ENCODE measurements at regions not wholly inside any gene's neighbourhood (a gene's known extent, or its start where the extent isn't known, plus 50 kb on each side); places are given as distances from the start of the nearest gene placed in this dataset.

DNA sequence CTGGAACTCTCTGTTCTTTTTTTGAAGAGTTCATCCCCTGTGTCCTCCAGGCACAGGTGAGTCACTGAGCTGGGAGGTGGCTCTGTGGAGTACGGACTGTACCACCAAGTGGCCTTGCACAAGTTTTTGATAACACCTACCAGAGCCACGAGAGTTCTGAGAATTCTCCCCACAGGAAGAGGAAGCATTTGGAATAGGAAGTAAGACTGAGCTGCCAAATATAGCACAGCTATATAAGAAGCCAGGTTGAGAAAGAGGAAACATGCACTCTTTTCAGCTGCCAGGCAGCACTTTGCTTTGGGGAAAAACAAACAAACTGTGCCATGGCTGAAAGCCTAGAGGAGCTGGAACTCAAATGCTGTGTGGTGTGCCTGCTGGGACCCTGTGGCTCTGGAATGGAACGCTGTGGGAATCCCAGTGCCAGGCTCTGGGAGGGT is 70.8 kb upstream of the RIPOR2 start:
- Histone ChIP-seq H3K4me1 (peaks cover 0 to 25% (median 18%) of the 10 kb centered on the region in 4 donors), H3K4me3 (no peak overlapping the region), H3K9me3 (no peaks in the 10 kb centered on the region), H3K27ac (peak overlapping the region; percentile 34 to 86 (median 62)), H3K36me3 (no peaks in the 10 kb centered on the region), H3K27me3 (no peaks in the 10 kb centered on the region)
- 43% methylated on average over 3 of the region's 3 CpGs for WGBS, 2 donors
- DNase-seq (ENCODE audit: low spot score in 2 of 2) = peak in 1 of 2 donors; percentile 52
- TF ChIP-seq, protein P1, sequence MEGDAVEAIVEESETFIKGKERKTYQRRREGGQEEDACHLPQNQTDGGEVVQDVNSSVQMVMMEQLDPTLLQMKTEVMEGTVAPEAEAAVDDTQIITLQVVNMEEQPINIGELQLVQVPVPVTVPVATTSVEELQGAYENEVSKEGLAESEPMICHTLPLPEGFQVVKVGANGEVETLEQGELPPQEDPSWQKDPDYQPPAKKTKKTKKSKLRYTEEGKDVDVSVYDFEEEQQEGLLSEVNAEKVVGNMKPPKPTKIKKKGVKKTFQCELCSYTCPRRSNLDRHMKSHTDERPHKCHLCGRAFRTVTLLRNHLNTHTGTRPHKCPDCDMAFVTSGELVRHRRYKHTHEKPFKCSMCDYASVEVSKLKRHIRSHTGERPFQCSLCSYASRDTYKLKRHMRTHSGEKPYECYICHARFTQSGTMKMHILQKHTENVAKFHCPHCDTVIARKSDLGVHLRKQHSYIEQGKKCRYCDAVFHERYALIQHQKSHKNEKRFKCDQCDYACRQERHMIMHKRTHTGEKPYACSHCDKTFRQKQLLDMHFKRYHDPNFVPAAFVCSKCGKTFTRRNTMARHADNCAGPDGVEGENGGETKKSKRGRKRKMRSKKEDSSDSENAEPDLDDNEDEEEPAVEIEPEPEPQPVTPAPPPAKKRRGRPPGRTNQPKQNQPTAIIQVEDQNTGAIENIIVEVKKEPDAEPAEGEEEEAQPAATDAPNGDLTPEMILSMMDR (IDR thresholded peaks at IDR 0.05) = no peak
- TF ChIP-seq EP300 (IDR thresholded peaks at IDR 0.05) (peak; percentile 82 to 90), POLR2A (IDR thresholded peaks at IDR 0.05) (no peak)

DNA sequence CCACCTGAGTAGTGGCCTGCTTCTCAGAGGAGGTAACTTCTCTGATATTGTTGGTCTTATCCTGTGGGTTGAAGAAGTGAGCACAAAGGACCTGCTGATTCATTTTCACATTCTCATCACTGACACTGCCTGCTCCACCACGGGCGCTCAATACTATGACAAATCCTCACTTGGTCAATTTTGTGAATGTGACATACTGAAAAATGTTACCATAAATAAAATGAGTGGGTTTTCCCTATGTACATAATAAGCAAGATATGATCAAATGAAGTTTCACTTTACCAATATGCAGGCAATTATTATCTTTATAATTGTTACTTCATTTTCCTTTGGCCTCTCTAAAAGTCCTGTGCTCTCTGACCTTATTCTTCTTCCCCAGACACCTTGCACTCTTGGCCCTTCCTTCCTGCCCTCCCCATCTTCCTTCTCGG is 71.5 kb upstream of the RIPOR2 start:
- TF ChIP-seq, protein P1 (IDR thresholded peaks at IDR 0.05) = no peak
- TF ChIP-seq EP300 (IDR thresholded peaks at IDR 0.05) (no peak), POLR2A (IDR thresholded peaks at IDR 0.05) (no peak)
- Histone ChIP-seq H3K4me3 (no peak overlapping the region), H3K4me1 (peaks cover 0 to 24% (median 18%) of the 10 kb centered on the region in 4 donors), H3K27ac (peak overlapping the region; percentile 34 to 86 (median 62)), H3K9me3 (no peaks in the 10 kb centered on the region), H3K36me3 (no peaks in the 10 kb centered on the region), H3K27me3 (no peaks in the 10 kb centered on the region)
- DNase-seq (ENCODE audit: low spot score in 2 of 2) = no peak
- WGBS, 2 donors = 71 to 72% methylated on average over 3 of the region's 3 CpGs

DNA sequence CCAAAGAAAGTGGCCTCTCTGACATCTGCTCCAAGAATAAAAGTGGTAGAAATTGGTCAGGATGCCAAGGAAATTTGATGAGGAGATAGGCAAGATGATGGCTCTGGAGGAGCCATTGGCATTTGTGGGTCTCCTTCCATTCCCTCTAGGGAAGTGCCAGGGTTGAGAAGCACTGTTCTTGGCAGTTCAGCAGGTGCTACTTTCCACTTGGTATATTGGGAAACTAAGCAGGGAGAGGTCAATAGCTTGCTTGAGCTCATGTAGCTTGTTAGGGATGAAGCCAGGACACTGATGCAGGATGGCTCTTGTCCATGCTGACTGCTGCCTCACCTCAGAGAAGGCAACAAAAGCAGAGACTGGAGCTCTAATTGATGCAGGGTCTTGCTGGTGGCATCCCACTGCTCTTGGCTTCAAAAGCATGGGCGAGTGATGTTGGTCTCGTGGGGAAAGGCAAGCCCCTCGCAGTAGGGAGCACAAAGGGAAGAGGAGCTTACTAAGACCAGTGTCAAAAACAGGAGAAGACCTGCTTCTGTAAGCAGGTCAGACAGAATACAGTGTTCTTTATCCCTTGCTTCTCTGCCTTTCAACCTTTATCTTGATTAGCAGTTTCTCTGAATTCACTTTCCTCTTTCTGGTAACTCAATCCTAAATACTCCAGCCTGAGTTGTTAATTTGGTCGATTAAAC is 73.1 kb upstream of the RIPOR2 start:
- H3K36me3 ChIP-seq = no peaks in the 10 kb centered on the region
- H3K9me3 ChIP-seq = no peaks in the 10 kb centered on the region
- no peak overlapping the region for H3K4me3 ChIP-seq
- DNase-seq (ENCODE audit: low spot score in 2 of 2) = no peak
- H3K27me3 ChIP-seq = no peaks in the 10 kb centered on the region
- TF ChIP-seq EP300 (IDR thresholded peaks at IDR 0.05) (no peak), POLR2A (IDR thresholded peaks at IDR 0.05) (no peak)
- TF ChIP-seq, protein P1 (IDR thresholded peaks at IDR 0.05) = no peak
- no peak overlapping the region for H3K27ac ChIP-seq
- H3K4me1 ChIP-seq = peaks cover 0 to 23% (median 16%) of the 10 kb centered on the region in 4 donors
- 90 to 93% methylated on average over 4 of the region's 4 CpGs for WGBS, 2 donors

DNA sequence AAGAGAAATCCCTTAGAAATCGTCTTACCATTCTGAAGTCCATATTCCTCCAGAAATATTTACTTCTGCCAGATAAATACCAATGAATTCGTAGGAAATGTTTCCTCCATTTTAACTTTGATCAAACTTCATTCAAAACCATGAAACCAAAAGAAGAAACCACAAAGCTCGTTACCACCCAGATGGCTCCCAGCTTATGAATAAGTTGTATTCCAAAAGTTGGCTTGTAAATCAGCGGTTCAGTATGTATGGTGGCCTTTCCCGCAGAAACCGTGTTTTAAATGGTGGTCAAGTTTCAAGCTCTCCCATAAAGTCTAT is 73.6 kb upstream of the RIPOR2 start:
- 89 to 94% methylated on average over 6 of the region's 6 CpGs for WGBS, 2 donors
- no peaks in the 10 kb centered on the region for H3K27me3 ChIP-seq
- H3K36me3 ChIP-seq = no peaks in the 10 kb centered on the region
- H3K4me1 ChIP-seq = peaks cover 0 to 22% (median 16%) of the 10 kb centered on the region in 4 donors
- no peaks in the 10 kb centered on the region for H3K9me3 ChIP-seq
- H3K27ac ChIP-seq = no peak overlapping the region
- no peak for DNase-seq (ENCODE audit: low spot score in 2 of 2)
- H3K4me3 ChIP-seq = no peak overlapping the region
- TF ChIP-seq EP300 (IDR thresholded peaks at IDR 0.05) (no peak), POLR2A (IDR thresholded peaks at IDR 0.05) (no peak)
- TF ChIP-seq, protein P1 (IDR thresholded peaks at IDR 0.05) = no peak

DNA sequence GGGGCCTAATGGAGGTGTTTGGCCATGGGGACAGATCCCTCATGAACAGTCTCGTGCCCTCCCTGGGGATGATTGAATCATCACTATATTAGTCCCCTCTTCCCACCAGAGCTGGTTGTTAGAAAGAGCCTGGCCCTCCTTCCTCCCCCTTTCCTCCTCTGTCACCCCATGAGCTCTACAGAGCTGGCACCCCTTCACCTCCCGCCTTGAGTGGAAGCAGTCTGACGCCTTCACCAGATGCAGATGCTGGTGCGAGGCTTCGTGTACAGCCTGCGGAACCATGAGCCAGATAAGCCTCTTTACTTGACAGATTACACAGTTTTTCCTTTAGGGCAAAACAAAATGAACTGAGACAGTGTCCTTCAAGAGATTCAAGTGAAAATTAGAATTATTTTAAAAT is 74.4 kb upstream of the RIPOR2 start:
- no peak for DNase-seq (ENCODE audit: low spot score in 2 of 2)
- TF ChIP-seq EP300 (IDR thresholded peaks at IDR 0.05) (no peak), POLR2A (IDR thresholded peaks at IDR 0.05) (no peak)
- TF ChIP-seq, protein P1 (IDR thresholded peaks at IDR 0.05) = no peak
- no peaks in the 10 kb centered on the region for H3K36me3 ChIP-seq
- peaks cover 0 to 28% (median 22%) of the 10 kb centered on the region in 4 donors for H3K4me1 ChIP-seq
- no peaks in the 10 kb centered on the region for H3K9me3 ChIP-seq
- no peak overlapping the region for H3K4me3 ChIP-seq
- no peak overlapping the region for H3K27ac ChIP-seq
- H3K27me3 ChIP-seq = no peaks in the 10 kb centered on the region
- 91 to 92% methylated on average over 6 of the region's 6 CpGs for WGBS, 2 donors
